ACC112 (cell line): ENCODE measurements at regions not wholly inside any gene's neighbourhood (a gene's known extent, or its start where the extent isn't known, plus 50 kb on each side); places are given as distances from the start of the nearest gene placed in this dataset.

Experiments used
- H2AFZ ChIP-seq: fragments of 200-600 bp; sonication (generic); one replicate; pipeline ENCODE4 v1.6.0; 2017; ENCODE audit warnings: antibody characterized with exemption, low read length; ENCODE audit not compliant: unreplicated experiment
- H3K27ac ChIP-seq: fragments of 200-600 bp; sonication (generic); 2 replicates; pipeline ENCODE4 v1.5.1; 2014; ENCODE audit warnings: low read depth, mild to moderate bottlenecking, antibody characterized with exemption, low read length, moderate library complexity
- H3K27me3 ChIP-seq: fragments of 200-600 bp; sonication (generic); 2 replicates; pipeline ENCODE4 v1.6.1; 2014; ENCODE audit warnings: mild to moderate bottlenecking, antibody characterized with exemption, low read length, moderate library complexity, mixed read lengths; ENCODE audit not compliant: insufficient read depth
- H3K36me3 ChIP-seq: fragments of 200-600 bp; sonication (generic); 2 replicates; pipeline ENCODE4 v1.6.1; 2016; ENCODE audit warnings: mild to moderate bottlenecking, antibody characterized with exemption, low read length, moderate library complexity, mixed read lengths; ENCODE audit not compliant: insufficient read depth
- H3K4me1 ChIP-seq: fragments of 200-600 bp; sonication (generic); one replicate; pipeline ENCODE4 v1.6.1; 2016; ENCODE audit warnings: low read length, mixed read lengths; ENCODE audit not compliant: insufficient read depth, unreplicated experiment, control insufficient read depth
- H3K4me3 ChIP-seq: fragments of 200-600 bp; sonication (generic); 2 replicates; pipeline ENCODE4 v1.5.1; 2014; ENCODE audit warnings: mild to moderate bottlenecking, low read depth, low read length
- H3K79me2 ChIP-seq: fragments of 200-600 bp; sonication (generic); one replicate; pipeline ENCODE4 v1.6.0; 2016; ENCODE audit warnings: low read length; ENCODE audit not compliant: control insufficient read depth, unreplicated experiment, insufficient read depth

DNA sequence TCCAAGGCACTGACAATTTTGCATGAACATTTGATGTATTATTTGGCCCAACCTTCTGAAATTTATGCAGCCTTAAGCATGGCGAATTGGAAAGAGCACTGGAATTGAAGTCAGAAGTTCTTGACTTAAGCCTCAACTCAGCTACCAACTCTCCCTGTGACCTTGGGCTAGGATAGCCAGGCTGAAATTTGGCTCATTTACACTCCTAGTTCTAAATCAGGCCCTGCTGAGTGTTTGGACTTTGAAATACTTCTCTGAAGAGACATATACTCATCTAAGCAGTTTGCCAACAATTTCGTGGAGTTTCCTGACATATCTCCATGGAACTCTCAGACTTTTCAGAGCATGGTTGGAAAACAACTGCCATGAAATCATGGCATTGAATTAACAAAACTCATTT, 489.6 kb upstream of the PIK3C3 start:
- no peaks in the 10 kb centered on the region for H3K4me1 ChIP-seq
- no peaks in the 10 kb centered on the region for H3K36me3 ChIP-seq
- H3K27me3 ChIP-seq: no peaks in the 10 kb centered on the region
- no peak overlapping the region for H3K27ac ChIP-seq
- no peak overlapping the region for H2AFZ ChIP-seq
- no peaks in the 10 kb centered on the region for H3K79me2 ChIP-seq
- H3K4me3 ChIP-seq: no peak overlapping the region

DNA sequence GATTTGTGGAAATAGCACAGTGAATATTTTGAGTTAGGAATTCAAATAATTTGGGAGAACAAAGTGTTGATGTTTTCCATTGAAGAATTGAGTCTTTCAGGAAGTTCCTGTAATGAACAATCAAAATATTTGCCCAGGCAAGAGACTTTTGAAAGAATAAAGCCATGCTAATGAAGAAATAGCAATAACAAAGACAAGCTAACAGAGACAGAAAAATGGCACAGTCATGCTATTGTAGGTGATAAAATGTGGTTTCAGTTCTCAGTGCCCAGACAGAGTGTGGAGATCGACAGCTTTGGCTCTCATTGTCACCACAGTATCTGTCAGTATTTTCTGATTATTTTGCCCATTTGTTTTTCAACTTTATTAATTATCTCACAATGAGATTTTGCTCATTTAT, 490.8 kb upstream of the PIK3C3 start:
- Histone ChIP-seq H3K4me3 (no peak overlapping the region), H3K36me3 (no peaks in the 10 kb centered on the region), H2AFZ (no peak overlapping the region), H3K27me3 (peaks cover 3% of the 10 kb centered on the region; the same call in 1 of the 2 replicates), H3K4me1 (no peaks in the 10 kb centered on the region), H3K79me2 (no peaks in the 10 kb centered on the region), H3K27ac (no peak overlapping the region)

DNA sequence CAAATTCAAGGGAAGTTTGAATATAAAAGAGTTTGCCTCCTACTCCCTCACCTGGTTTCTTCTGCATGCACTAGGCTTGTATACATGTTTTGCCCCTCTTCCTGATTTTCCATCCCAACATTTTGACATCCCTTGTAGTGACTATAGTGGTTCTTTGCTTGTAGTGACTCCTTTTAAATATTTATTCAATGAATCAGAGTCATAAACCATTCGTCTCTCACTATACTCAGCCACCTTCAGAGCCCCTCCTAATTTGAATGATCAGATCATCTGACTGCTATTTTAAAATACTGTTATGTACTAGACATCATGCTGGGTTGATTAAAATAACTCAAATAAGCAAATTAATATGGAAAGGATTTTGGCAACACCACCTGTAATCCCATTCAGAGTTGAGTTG, 492.1 kb upstream of the PIK3C3 start:
- no peaks in the 10 kb centered on the region for H3K36me3 ChIP-seq
- H3K4me1 ChIP-seq: no peaks in the 10 kb centered on the region
- no peaks in the 10 kb centered on the region for H3K79me2 ChIP-seq
- H3K4me3 ChIP-seq: no peak overlapping the region
- H3K27ac ChIP-seq: no peak overlapping the region
- H3K27me3 ChIP-seq: peaks cover 6% of the 10 kb centered on the region; the same call in 1 of the 2 replicates
- no peak overlapping the region for H2AFZ ChIP-seq

DNA sequence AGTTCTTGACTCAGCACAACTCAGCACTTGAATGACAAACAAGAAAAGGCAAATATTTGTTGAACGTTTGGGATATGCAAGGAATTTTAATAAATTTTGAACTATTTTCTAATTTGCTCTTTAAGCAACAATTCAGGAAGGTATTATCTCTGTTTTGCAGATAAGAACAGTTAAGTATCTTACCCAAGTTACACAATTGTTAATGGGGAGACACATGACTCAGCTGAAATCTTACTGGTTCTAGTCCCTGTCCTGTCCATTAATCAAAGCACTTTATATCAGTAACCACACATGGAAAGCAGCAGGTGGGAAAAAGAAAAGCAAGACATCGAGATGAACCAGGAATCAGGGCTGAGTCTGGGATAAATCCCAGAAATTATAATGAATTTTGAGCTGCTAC, 493.9 kb upstream of the PIK3C3 start:
- no peak overlapping the region for H3K4me3 ChIP-seq

DNA sequence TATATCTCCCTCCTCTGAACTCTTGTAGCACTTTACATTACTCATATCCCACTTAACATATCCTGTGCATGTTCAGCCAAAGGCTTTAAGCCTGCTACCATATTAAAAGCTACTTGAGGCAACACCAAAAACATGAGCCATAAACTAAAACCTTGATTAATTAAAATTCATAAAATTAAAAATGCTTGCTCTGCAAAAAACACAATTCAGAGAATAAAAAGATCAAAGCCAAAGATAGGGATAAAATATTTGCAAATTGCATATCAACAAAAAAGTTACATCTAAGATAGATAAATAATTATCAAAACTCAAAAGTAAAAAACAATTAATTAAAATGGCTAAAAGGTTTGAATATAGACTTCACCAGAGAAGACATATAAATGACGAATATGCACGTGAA, 495.4 kb upstream of the PIK3C3 start:
- H3K4me3 ChIP-seq: no peak overlapping the region
- H3K4me1 ChIP-seq: no peaks in the 10 kb centered on the region
- H2AFZ ChIP-seq: no peak overlapping the region
- no peak overlapping the region for H3K27ac ChIP-seq
- H3K36me3 ChIP-seq: no peaks in the 10 kb centered on the region
- no peaks in the 10 kb centered on the region for H3K79me2 ChIP-seq
- H3K27me3 ChIP-seq: peaks cover 6% of the 10 kb centered on the region; the same call in 1 of the 2 replicates

More for the DNA sequence above, 493.9 kb upstream of the PIK3C3 start:
- no peaks in the 10 kb centered on the region for H3K36me3 ChIP-seq
- H3K79me2 ChIP-seq: no peaks in the 10 kb centered on the region
- H3K27ac ChIP-seq: no peak overlapping the region
- peaks cover 6% of the 10 kb centered on the region; the same call in 1 of the 2 replicates for H3K27me3 ChIP-seq
- H2AFZ ChIP-seq: no peak overlapping the region
- no peaks in the 10 kb centered on the region for H3K4me1 ChIP-seq

DNA sequence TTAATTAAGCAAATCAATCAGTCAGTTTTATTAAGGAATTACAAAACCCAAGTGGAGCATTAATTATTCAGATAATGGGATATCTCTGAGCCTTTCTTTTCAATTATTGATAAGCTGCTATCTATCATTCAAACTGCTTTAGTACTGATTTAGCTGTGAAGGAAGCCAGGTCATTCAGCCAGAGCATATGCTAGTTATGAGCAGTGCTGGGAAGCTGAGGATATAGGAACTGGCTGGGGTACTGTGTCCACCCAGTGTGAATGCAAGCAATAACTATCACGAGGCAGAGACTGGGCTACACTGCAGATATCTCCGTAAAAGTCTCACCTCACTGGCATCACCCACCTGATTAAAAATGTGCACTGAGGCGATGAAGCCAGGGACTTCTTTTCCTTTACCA, 496.7 kb upstream of the PIK3C3 start:
- Histone ChIP-seq H3K27ac (no peak overlapping the region), H3K4me1 (no peaks in the 10 kb centered on the region), H3K27me3 (peaks cover 6% of the 10 kb centered on the region; the same call in 1 of the 2 replicates), H3K4me3 (no peak overlapping the region), H2AFZ (no peak overlapping the region), H3K36me3 (no peaks in the 10 kb centered on the region), H3K79me2 (no peaks in the 10 kb centered on the region)

DNA sequence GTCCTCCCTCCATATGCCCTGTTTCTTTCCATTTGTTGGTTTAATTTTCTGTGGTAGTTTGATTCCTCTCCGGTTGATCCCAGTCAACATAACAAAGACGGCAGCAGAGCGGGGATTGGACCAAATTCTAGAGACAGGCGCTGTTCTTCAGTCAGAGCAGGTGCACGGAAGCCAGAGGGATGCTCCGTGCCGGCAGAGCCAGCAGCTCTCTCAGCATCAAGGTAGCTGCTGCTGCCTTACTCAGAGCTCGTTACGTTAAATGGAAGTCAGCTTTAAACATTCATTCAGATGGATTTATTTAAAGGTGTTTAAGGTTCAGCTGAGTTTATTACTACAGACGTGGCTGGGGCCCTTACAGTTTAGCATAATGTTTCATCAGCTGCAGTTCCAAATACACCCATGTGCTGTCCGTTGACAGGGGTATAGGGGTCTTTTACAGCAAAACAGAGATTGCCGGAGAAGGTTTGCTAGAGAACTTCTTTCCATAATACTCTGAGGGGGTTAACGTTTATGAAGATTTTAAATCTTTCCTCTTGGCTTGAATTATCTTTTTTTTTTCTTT, 497.2 kb upstream of the PIK3C3 start:
- H2AFZ ChIP-seq: no peak overlapping the region
- no peaks in the 10 kb centered on the region for H3K36me3 ChIP-seq
- H3K27ac ChIP-seq: no peak overlapping the region
- H3K27me3 ChIP-seq: peaks cover 6% of the 10 kb centered on the region; the same call in 1 of the 2 replicates
- H3K79me2 ChIP-seq: no peaks in the 10 kb centered on the region
- H3K4me3 ChIP-seq: no peak overlapping the region
- no peaks in the 10 kb centered on the region for H3K4me1 ChIP-seq

DNA sequence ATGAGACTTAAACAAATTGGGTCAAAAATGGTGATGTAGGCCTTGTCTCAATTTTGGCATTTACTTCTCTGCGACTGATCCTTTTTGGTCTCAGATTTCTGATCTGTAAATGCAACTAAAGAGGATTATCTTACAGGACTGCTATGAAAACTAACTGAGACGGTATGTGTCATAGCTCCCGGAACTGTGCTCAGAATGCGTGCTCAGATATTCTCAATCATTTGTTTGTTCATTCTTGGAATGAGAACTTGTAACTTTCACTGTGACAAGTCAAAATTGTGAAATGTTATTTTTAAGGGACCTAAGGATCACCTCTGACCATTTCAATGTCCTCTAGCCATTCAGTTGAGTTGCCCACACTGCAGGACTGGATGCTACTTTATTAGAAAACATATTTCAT, 498.2 kb upstream of the PIK3C3 start:
- no peaks in the 10 kb centered on the region for H3K4me1 ChIP-seq
- no peak overlapping the region for H2AFZ ChIP-seq
- no peaks in the 10 kb centered on the region for H3K79me2 ChIP-seq
- H3K27ac ChIP-seq: no peak overlapping the region
- peaks cover 6% of the 10 kb centered on the region; the same call in 1 of the 2 replicates for H3K27me3 ChIP-seq
- H3K36me3 ChIP-seq: no peaks in the 10 kb centered on the region
- H3K4me3 ChIP-seq: no peak overlapping the region

DNA sequence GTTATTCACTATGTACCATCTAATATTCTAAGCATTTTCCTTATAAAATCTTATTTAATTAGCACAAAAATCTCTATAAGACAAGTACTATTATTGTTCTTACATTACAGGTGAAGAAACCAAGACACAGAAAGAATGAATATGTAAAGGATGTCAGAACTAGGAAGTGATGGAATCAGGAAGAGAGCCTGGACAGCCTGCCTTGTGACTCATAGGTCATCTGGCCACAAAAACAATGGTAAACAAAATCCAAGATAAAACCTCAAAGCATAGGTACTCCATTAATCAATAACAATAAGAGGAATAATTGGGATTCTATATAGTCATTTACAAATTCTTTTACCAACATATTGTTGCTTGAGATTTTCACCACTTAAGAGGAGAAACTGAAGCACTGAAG, 505.4 kb upstream of the PIK3C3 start:
- H3K27ac ChIP-seq: no peak overlapping the region
- H3K4me3 ChIP-seq: no peak overlapping the region
- no peak overlapping the region for H2AFZ ChIP-seq
- no peaks in the 10 kb centered on the region for H3K4me1 ChIP-seq
- no peaks in the 10 kb centered on the region for H3K79me2 ChIP-seq
- H3K27me3 ChIP-seq: no peaks in the 10 kb centered on the region
- no peaks in the 10 kb centered on the region for H3K36me3 ChIP-seq

DNA sequence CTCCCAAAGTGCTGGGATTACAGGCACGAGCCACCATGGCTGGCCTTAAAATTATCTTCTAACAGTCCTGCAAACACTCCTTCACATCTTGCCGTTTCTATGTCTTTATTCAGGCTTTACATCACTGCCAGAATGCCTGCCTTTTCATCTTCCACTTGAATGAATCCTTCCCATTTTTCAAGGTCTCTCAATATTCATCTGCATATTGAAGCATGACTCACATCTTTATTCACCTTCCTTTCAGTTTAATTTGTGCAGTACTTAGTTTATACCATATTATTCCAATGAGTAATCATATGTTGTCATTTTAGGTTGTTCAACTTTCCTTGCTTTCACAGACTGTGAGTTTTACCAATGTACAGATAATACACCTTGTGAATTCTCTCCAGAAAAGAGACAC, 510.1 kb upstream of the PIK3C3 start:
- no peaks in the 10 kb centered on the region for H3K79me2 ChIP-seq
- H3K4me1 ChIP-seq: no peaks in the 10 kb centered on the region

DNA sequence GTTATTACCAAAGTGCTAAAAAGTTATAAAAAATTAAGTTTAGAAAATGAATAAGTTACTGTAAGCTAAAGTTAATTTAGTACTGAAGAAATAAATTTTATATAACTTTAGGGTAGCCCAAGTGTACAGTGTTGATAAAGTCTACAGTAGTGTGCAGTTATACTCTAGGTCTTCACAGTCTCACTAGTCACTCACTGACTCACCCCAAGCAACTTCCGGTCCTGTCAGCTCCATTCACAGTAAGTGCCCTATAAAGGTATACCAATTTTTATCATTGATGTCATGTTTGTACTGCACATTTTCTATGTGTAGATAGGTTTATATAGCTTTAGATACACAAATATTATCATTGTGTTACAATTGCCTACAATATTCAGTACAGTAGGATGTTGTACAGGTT, 518.3 kb upstream of the PIK3C3 start:
- H3K27me3 ChIP-seq: no peaks in the 10 kb centered on the region
- H3K27ac ChIP-seq: no peak overlapping the region
- no peaks in the 10 kb centered on the region for H3K4me1 ChIP-seq
- no peaks in the 10 kb centered on the region for H3K36me3 ChIP-seq
- H3K79me2 ChIP-seq: no peaks in the 10 kb centered on the region
- no peak overlapping the region for H3K4me3 ChIP-seq
- no peak overlapping the region for H2AFZ ChIP-seq

More for the DNA sequence above, 510.1 kb upstream of the PIK3C3 start:
- H3K27ac ChIP-seq: no peak overlapping the region
- no peak overlapping the region for H2AFZ ChIP-seq
- no peaks in the 10 kb centered on the region for H3K27me3 ChIP-seq
- no peaks in the 10 kb centered on the region for H3K36me3 ChIP-seq
- no peak overlapping the region for H3K4me3 ChIP-seq
